ENCODE measurements at regions not wholly inside any gene's neighbourhood (a gene's known extent, or its start where the extent isn't known, plus 50 kb on each side); places are given as distances from the start of the nearest gene placed in this dataset.

GRCh38 chr5:18068826-18069225 lies 434.6 kb downstream of the TAF11L14 start:
- Histone ChIP-seq H3K4me1 (ENCODE audit: control insufficient read depth, insufficient read depth, low read length) (peaks cover under 1% of the 10 kb centered on the region), H3K27me3 (ENCODE audit: control insufficient read depth, insufficient read depth, low read length, poor library complexity, severe bottlenecking) (no peaks in the 10 kb centered on the region), H3K27ac (ENCODE audit: low read depth, low read length) (no peak overlapping the region), H3K4me3 (ENCODE audit: low read length) (no peak overlapping the region), H3K9me3 (ENCODE audit: control insufficient read depth, low read length) (no peaks in the 10 kb centered on the region), H3K36me3 (ENCODE audit: control insufficient read depth, insufficient read depth, low read length) (no peaks in the 10 kb centered on the region), H3K9ac (ENCODE audit: extremely low read depth, low read length, poor library complexity, severe bottlenecking) (no peak overlapping the region)
- no peaks in the 10 kb centered on the region for H3K36me3 Mint-ChIP-seq (ENCODE audit: low read depth)
- no peak overlapping the region for H3K27ac Mint-ChIP-seq
- peaks cover 6% of the 10 kb centered on the region for H3K27me3 Mint-ChIP-seq (ENCODE audit: insufficient read depth)
- H3K9me3 Mint-ChIP-seq: no peaks in the 10 kb centered on the region
- TF ChIP-seq CTCF (conservative IDR thresholded peaks at IDR 0.05): no peak
- no peak overlapping the region for H3K4me3 Mint-ChIP-seq
- H3K4me1 Mint-ChIP-seq: peaks cover 14% of the 10 kb centered on the region
- DNase-seq: no peak
- WGBS, 2 experiments (ENCODE audit: insufficient coverage in 1 of 2, insufficient read length in 1 of 2): 92 to 93% methylated on average over 5 of the region's 5 CpGs

- H3K27me3 Mint-ChIP-seq (ENCODE audit: insufficient read depth): peaks cover 7% of the 10 kb centered on the region
- no peak for TF ChIP-seq CTCF (conservative IDR thresholded peaks at IDR 0.05)
- Histone ChIP-seq H3K9ac (ENCODE audit: extremely low read depth, low read length, poor library complexity, severe bottlenecking) (no peak overlapping the region), H3K27ac (ENCODE audit: low read depth, low read length) (no peak overlapping the region), H3K27me3 (ENCODE audit: control insufficient read depth, insufficient read depth, low read length, poor library complexity, severe bottlenecking) (no peaks in the 10 kb centered on the region), H3K9me3 (ENCODE audit: control insufficient read depth, low read length) (no peaks in the 10 kb centered on the region), H3K4me1 (ENCODE audit: control insufficient read depth, insufficient read depth, low read length) (no peaks in the 10 kb centered on the region), H3K4me3 (ENCODE audit: low read length) (peak overlapping the region; percentile 18), H3K36me3 (ENCODE audit: control insufficient read depth, insufficient read depth, low read length) (no peaks in the 10 kb centered on the region)
- 76 to 91% methylated on average over 2 of the region's 2 CpGs for WGBS, 2 experiments (ENCODE audit: insufficient coverage in 1 of 2, insufficient read length in 1 of 2)
- H3K4me1 Mint-ChIP-seq: peaks cover 9% of the 10 kb centered on the region
- H3K4me3 Mint-ChIP-seq: no peak overlapping the region
- H3K36me3 Mint-ChIP-seq (ENCODE audit: low read depth): no peaks in the 10 kb centered on the region
- H3K27ac Mint-ChIP-seq: no peak overlapping the region
- no peak for DNase-seq
- H3K9me3 Mint-ChIP-seq: no peaks in the 10 kb centered on the region
Measured at GRCh38 chr5:18069790-18070189, 435.5 kb downstream of the TAF11L14 start.

GRCh38 chr5:18072600-18072999 lies 438.3 kb downstream of the TAF11L14 start:
- no peaks in the 10 kb centered on the region for H3K9me3 ChIP-seq (ENCODE audit: control insufficient read depth, low read length)
- Mint-ChIP-seq H3K27ac (no peak overlapping the region), H3K36me3 (ENCODE audit: low read depth) (no peaks in the 10 kb centered on the region), H3K27me3 (ENCODE audit: insufficient read depth) (peaks cover 7% of the 10 kb centered on the region), H3K4me3 (no peak overlapping the region), H3K9me3 (no peaks in the 10 kb centered on the region), H3K4me1 (peaks cover 3% of the 10 kb centered on the region)
- H3K36me3 ChIP-seq (ENCODE audit: control insufficient read depth, insufficient read depth, low read length): no peaks in the 10 kb centered on the region
- no peak for DNase-seq
- H3K27me3 ChIP-seq (ENCODE audit: control insufficient read depth, insufficient read depth, low read length, poor library complexity, severe bottlenecking): no peaks in the 10 kb centered on the region
- no peak for TF ChIP-seq CTCF (conservative IDR thresholded peaks at IDR 0.05)
- 88% methylated on average over 2 of the region's 2 CpGs; no CpG with 5 or more reads in 1 of the 2 experiments for WGBS, 2 experiments (ENCODE audit: insufficient coverage in 1 of 2, insufficient read length in 1 of 2)
- H3K4me3 ChIP-seq (ENCODE audit: low read length): no peak overlapping the region
- H3K27ac ChIP-seq (ENCODE audit: low read depth, low read length): no peak overlapping the region
- H3K4me1 ChIP-seq (ENCODE audit: control insufficient read depth, insufficient read depth, low read length): no peaks in the 10 kb centered on the region
- H3K9ac ChIP-seq (ENCODE audit: extremely low read depth, low read length, poor library complexity, severe bottlenecking): no peak overlapping the region

Measured in endodermal cell (in vitro differentiated cells).